Stimulated activated CD4-positive, alpha-beta T cell treated with anti-CD3 and anti-CD28 coated beads, Interleukin-1b, Interleukin-23, amount 100 ng/mL, for 48 hours (primary cell): ENCODE measurements at regions not wholly inside any gene's neighbourhood (a gene's known extent, or its start where the extent isn't known, plus 50 kb on each side); places are given as distances from the start of the nearest gene placed in this dataset.
"Not testable (repeated sequence)": the region's sequence is repeated elsewhere in the genome, so short reads cannot be mapped to it uniquely, and the experiment has no call there.

Experiments
- DNase-seq: peaks from one replicate; pipeline ENCODE4 v3.0.0-alpha.2; 2020

DNA sequence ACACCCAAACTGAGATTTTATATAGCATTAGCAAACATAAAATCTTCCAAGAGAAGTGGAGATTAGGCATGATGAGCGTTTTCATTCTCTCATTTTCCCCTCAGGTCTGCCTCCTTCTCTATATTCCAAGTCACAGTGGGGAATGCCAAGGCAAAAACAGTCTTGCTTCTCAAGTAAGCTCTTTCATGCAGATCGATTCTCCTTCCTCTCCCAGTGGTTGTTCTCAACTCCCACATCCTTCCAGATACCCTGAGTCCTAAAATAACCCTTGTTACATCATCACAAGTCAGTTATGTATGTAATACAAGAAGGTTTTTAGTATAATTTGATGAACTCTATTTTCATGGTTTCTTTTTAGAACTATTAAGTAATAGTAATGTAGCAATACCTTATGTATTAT lies 150.6 kb downstream of the TXNL1 start:
- no peak for DNase-seq

DNA sequence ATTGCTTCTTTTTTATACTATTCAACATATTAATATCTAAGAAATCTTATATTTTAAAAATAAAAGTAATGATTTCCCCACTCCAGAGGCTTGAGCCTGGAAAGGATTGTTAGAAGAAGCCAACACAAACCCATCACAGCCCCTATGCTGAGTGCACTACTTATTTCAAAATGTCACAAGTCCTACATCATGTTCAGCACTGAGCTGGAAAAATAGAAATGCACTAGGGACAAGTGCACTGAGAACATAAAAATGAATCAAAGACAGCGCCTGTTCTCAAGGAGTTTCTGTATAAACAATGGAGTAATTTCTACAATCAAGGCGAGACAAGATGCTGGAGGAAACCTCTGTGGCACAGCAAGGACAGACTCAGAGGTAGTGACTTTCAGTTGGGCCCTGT lies 155.0 kb downstream of the TXNL1 start:
- no peak for DNase-seq

DNA sequence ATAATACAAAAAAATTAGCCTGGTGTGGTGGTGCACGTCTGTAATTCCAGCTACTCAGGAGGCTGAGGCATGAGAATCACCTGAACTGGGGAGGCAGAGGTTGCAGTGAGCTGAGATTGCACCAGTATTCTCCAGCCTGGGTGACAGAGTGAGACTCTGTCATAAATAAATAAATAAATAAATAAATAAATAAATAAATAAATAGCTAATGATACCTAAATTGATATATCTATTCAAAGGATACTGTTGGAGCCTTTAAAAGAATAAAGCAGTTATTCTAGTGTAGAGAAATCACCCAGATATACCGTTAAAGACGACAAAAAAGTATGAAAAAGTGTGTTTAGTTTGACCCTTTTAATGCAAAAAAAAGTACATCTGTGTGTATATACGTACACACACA lies 155.6 kb downstream of the TXNL1 start:
- DNase-seq, result not testable (repeated sequence)

DNA sequence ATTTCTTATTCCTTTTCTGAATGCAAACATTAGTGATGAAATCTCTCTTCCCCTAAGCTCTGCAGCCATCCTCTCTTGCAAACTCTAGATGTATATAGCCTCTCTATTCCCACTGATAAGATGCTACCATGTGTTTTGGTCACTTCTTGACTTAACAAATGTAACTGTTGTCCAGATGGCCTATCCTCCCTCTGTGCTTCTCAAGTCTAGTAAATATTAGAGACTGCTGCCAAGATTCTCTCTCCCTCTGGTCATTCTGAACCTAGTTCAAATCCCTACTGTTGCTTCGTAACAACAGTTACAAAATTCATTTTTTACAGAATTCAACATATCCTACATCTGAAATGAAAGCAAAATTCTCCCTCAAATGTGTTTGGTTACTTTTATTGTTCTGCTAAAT lies 156.6 kb downstream of the TXNL1 start:
- no peak for DNase-seq

DNA sequence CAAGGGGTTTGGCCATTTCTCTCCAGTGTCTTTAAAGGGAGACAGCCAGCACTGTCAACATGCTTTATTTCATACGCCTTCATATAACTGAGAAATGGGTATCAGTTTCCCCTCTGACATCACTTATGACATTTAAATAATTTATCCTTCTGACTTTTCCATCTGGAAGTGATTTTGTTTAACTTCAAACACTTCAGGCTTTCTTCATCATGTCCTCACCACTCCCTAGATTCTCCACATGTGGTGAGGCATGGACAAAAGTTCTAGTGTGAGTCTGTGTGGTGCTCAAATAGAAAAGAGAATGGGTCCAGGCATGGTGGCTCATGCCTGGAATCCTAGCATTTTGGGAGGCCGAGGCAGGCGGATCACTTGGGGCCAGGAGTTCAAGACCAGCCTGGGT lies 158.6 kb downstream of the TXNL1 start:
- DNase-seq, result no peak

GRCh38 chr18:56475250-56475649 lies 163.1 kb downstream of the TXNL1 start:
- DNase-seq, result no peak

DNA sequence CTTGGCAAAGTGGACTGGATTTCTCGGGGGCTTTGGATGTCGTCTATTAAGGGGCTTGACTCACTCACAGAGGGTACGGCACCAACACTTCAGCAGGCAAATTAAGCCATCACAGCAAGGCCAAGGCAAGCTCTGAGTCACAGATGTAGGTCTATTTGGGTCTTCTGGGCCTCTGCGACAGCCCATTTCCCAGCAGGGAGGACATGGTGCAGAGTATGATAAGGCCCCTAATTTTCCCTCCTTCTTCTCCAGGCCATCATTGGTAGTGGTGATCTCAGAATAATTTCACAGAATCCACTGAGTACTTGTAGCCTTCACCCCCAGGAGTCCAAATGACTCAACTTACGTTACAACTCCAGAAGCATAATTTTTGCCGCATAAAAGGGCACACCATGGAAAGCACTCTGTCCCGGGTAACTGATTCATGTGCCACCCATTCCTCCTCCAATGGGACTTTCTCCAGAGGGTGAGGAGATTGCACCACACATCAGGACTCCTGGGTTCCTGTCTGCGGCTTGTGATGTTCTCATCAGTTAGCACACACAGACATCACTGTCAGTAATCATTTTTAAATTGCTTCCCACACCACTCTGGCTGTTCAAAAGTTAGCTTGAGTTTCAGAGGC lies 164.9 kb downstream of the TXNL1 start:
- DNase-seq, result no peak

- no peak for DNase-seq
These were observed 167.7 kb downstream of the TXNL1 start for GRCh38 chr18:56470406-56471351.

GRCh38 chr18:56469582-56469981 lies 168.8 kb downstream of the TXNL1 start:
- DNase-seq, result no peak

DNA sequence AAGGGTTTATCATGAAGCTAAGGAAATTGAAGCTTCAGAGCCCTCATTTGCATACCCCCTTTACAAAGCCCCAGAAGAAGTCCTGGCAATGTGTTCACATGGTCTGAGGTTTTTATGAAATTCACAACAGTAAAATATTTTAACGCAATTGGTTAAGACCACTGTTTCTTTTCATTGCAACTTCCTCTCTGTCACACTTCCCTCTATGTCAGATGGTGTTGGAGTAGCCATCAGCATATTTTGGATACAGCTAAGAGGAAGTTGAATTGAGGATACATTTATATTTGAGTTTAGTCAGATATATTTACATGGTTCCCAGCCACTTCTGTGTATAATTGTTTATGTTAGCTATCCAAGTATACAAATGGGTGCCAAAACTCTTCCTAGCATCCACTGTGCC lies 170.0 kb downstream of the TXNL1 start:
- DNase-seq, result no peak

GRCh38 chr18:56462276-56462675 lies 176.1 kb downstream of the TXNL1 start:
- no peak for DNase-seq

- DNase-seq, result no peak
These were observed 177.2 kb downstream of the TXNL1 start for GRCh38 chr18:56461151-56461550.

DNA sequence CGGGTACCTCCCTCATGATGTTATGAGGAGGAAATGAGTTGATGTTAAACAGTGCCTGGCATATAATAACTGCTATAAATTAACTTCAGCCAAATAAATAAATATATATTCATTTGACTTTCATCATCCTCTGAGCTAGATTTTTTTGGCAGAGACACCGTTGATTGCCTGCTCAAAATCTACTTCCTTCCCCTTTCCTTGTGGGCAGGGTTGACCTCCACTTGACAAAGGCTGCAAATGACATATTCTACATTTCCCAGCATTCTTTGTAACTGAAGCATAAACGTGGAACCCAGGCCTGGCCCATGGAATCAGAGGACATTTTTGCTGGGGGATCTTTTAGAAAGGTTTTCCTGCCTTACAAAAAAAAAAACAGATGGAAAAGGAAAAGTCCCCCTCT lies 177.8 kb downstream of the TXNL1 start:
- no peak for DNase-seq

- no peak for DNase-seq
These were observed 179.4 kb downstream of the TXNL1 start for GRCh38 chr18:56458770-56459712.

DNA sequence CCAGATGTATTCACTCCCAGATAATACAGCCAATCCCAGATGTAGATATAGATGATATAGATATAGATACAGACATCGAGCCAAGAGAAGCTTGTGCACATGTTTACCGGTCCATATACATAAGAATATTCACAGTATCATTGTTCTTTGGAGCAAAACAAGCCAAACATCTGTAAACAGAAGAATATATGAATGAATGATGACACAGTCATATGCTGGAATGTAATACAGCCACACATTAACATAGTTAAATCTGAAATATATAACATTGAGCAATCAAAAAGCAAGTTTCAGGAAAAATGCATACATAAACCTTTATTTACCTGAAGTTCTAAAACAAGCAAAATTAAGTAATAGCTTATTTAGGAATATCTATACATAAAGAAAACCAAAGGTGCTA lies 182.5 kb downstream of the TXNL1 start:
- DNase-seq, result no peak

DNA sequence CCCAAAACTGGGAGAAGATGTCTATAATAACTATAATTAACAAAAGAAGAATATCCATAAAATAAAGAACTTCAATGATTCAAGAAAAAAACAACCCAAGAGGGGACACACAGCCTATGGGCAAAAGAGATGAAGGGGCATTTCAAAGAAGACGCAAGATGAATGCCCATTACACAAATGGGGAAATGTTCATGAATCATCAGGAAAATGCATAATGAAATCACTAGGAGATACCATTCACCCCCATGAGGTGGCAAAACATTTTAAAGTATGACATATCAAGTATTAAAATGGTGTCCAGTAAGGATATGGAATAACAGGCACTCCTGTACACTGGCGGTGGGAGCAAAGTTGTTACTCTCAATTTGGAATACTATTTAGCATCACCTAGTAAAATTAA lies 183.3 kb downstream of the TXNL1 start:
- no peak for DNase-seq

DNA sequence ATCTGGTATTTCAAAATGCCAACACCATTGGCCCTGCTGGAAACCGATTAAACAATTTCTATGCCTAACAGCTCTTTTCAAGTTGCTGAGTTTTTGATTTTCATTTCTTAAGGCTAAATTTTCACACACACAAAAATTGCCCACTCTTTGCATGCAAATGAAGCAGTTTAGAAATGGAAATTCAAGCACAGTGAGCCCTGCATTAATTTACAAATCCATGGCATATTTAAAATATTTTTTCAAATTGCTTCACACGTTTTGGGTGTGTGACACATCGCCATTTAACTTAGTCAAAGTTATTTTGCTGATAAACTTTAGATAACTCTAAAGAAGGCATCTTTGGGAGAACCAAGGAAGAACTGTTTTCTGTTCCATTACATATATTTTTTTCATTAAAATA lies 184.8 kb downstream of the TXNL1 start:
- no peak for DNase-seq

- DNase-seq, result no peak
These were observed 187.2 kb downstream of the TXNL1 start for GRCh38 chr18:56451188-56451587.

DNA sequence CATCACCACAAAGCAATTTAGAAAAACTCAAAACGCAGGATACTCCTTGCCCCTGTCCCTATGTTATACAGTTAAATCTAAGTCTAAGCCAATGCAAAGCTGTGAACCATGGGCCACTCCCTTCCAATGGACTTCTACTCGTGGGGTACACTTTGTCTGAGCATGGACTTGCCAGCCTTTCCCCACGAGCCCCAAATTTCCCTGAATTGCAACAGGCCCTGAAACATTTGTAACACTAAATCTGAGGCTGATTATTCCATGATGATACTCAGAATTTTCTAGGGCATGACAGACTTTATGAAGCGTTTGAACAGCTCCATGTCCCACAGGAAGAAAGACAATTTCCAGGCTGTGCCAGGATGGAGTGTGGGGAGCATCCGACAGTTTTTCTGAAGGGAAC lies 189.6 kb downstream of the TXNL1 start:
- DNase-seq, result no peak

DNA sequence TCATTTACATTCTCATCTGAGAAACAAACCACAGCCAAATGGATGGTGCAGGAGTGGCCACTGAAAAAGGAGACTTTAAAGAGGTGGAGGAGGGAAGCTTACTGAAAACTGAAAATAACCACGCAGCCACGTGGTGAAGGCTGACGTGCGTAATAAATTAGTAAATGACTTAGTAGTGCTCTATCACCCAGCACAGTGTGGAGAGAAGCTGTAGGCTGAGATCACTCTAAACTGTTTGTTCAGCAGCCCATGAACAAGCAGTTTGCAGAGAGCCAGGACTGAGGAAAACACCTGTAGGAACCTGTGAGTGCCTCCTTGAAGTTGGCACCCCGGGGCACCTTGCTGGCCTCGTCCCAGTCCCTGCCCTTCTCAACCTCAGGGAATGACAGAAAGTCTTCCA lies 193.0 kb downstream of the TXNL1 start:
- no peak for DNase-seq

GRCh38 chr18:56444201-56444600 lies 194.2 kb downstream of the TXNL1 start:
- DNase-seq, result no peak

- DNase-seq, result no peak
These were observed 195.1 kb downstream of the TXNL1 start for GRCh38 chr18:56443166-56443907.

GRCh38 chr18:56438480-56438879 lies 199.9 kb downstream of the TXNL1 start:
- not testable (repeated sequence) for DNase-seq
